GM13977 (cell line): ENCODE measurements at regions not wholly inside any gene's neighbourhood (a gene's known extent, or its start where the extent isn't known, plus 50 kb on each side); places are given as distances from the start of the nearest gene placed in this dataset.

Experiments used
- DNase-seq: peaks from one replicate; pipeline ENCODE4 v3.0.0; 2012; ENCODE audit warnings: low spot score
- in situ Hi-C: fragments of 300-500 bp; cut with MboI; formaldehyde crosslinking; loops from one replicate; pipeline ENCODE4 v1.12.0; 2022; ENCODE audit warnings: low sequenced_read_pairs, low pct_unique_long_range_greater_than_20kb, mixed read lengths, inconsistent platforms; ENCODE audit not compliant: unreplicated experiment
- TF ChIP-seq, protein P1 (sequence below): IDR thresholded peaks from 2 replicates; pipeline ENCODE4 v1.5.1; 2012; ENCODE audit warnings: mild to moderate bottlenecking, control low read depth; ENCODE audit not compliant: insufficient read depth; ENCODE audit errors: extremely low read depth, missing control alignments

DNA sequence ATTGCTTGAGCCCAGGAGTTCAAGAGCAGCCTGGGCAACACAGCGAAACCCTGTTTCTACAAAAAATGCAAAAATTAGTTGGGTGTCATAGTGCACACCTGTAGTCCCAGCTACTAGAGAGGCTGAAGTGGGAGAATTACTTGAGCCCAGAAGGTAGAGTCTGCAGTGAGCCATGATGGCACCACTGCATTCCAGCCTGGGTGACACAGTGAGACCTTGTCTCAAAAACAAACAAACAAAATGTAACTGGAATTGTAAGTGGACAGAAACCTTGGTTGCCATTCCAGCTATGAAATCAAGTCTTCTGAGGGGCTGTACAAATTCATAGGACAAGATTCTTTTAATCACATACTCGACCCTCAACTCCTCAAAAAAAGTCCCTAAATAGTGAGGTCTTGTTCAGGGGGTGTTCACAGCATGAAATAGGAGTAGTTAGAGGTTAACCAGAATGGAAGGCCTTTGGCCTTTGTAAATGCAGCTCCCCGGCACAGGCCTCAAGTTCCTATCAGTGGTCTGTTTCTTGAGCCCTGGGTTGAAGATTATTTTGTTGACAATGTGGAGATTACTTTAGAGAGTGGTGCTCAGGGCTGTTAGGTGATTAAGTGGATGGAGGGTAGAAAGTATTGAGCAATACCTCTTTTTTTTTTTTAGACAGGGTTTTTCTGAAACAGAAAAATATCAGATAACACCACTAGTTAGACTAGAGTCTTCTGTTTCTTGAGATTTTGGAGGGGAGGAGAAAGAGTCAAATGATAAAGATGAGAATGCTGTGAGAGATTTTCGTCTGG is 138.7 kb upstream of the ZNF648 start:
- no peak for DNase-seq
- in situ Hi-C loops: no loop called here

GRCh38 chr1:182198006-182198605 is 136.6 kb upstream of the ZNF648 start:
- TF ChIP-seq, protein P1, sequence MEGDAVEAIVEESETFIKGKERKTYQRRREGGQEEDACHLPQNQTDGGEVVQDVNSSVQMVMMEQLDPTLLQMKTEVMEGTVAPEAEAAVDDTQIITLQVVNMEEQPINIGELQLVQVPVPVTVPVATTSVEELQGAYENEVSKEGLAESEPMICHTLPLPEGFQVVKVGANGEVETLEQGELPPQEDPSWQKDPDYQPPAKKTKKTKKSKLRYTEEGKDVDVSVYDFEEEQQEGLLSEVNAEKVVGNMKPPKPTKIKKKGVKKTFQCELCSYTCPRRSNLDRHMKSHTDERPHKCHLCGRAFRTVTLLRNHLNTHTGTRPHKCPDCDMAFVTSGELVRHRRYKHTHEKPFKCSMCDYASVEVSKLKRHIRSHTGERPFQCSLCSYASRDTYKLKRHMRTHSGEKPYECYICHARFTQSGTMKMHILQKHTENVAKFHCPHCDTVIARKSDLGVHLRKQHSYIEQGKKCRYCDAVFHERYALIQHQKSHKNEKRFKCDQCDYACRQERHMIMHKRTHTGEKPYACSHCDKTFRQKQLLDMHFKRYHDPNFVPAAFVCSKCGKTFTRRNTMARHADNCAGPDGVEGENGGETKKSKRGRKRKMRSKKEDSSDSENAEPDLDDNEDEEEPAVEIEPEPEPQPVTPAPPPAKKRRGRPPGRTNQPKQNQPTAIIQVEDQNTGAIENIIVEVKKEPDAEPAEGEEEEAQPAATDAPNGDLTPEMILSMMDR: peak; percentile 52
- DNase-seq: peak; percentile 6
- in situ Hi-C loops: no loop called here

More for the DNA sequence above, 138.7 kb upstream of the ZNF648 start:
- TF ChIP-seq, protein P1: no peak

GRCh38 chr1:182196897-182197870 is 135.7 kb upstream of the ZNF648 start:
- TF ChIP-seq, protein P1: no peak
- no peak for DNase-seq
- in situ Hi-C loops: no loop called here

DNA sequence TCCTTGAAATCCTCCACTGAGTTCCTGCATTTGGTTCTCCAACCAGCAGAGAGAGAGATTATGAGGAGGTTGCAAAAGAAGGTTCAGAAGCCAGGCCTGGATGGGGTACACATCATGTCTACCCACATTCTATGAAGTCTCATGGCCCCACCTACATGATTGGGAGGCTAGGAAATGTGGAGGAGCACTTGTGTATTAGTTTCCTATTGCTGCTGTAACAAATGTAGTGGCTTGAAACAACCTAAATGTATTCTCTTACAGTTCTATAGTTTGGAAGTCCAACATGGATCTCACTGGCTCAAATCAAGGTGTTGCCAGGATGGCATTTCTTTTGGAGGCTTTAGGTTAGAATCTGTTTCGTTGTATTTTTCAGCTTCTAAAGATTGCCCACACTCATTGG is 134.2 kb upstream of the ZNF648 start:
- in situ Hi-C loops: no loop called here
- TF ChIP-seq, protein P1: no peak

GRCh38 chr1:182193908-182194550 is 132.5 kb upstream of the ZNF648 start:
- in situ Hi-C loops: no loop called here
- DNase-seq: no peak

More for the DNA sequence above, 134.2 kb upstream of the ZNF648 start:
- no peak for DNase-seq

More at GRCh38 chr1:182193908-182194550, 132.5 kb upstream of the ZNF648 start:
- TF ChIP-seq, protein P1: no peak
